Amniotic epithelial cell (primary cell): ENCODE measurements at regions not wholly inside any gene's neighbourhood (a gene's known extent, or its start where the extent isn't known, plus 50 kb on each side); places are given as distances from the start of the nearest gene placed in this dataset.

Source experiments
- DNase-seq: peaks from one replicate; pipeline ENCODE4 v3.0.0-alpha.2; 2010; ENCODE audit warnings: low read depth

GRCh38 chr18:68467329-68467728 is 247.6 kb downstream of the TMX3 start:
- DNase-seq = no peak

GRCh38 chr18:68466672-68467071 is 248.2 kb downstream of the TMX3 start:
- DNase-seq = no peak

DNA sequence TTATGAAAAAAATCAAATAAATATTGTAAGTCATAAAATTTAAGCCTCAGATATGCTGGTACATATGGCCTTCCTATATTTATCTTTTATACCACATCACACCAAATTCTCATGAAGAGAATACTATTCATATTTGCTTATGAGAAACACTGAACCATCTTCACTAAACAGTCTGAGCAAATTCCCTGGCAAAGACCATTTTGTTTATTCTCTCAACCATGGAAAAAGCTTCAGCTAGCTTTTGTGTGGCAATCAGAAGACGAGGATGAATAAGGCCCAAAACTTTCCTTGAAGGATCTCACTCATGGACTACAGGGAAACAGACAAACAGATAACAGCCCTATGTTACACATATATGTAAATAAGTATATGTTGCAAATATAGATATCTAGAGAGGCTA is 252.1 kb downstream of the TMX3 start:
- no peak for DNase-seq

- DNase-seq = no peak
Observed at GRCh38 chr18:68462148-68462547, 252.8 kb downstream of the TMX3 start.

DNA sequence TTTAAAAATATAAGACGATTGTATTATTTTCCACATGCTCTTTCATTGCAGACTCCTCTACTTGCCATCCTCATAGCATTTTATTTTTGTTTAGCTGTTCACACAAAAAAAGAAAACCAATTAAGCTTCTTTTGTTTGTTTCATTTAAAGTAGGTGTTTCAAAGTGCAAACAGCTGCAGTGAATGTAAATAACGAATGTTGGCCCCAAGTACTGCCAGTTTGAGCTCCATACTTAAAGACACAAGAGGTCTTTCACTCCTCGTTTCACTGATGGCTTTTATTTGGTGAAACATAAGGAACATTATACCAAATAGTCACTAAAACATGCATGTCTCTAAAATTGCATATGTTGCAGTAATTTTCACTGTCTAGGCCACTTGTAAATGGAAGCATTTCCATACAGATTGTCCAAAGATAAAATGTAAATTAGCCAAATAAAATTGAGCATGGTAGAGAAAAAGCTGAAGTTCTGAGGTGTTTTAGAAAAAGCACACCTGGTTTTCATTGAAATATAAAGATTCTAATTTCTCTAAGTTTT is 253.4 kb downstream of the TMX3 start:
- DNase-seq = no peak

GRCh38 chr18:68459968-68460367 is 254.9 kb downstream of the TMX3 start:
- DNase-seq = no peak

GRCh38 chr18:68456985-68457384 is 257.9 kb downstream of the TMX3 start:
- DNase-seq = no peak

- DNase-seq = no peak
Observed at GRCh38 chr18:68455229-68455603, 259.7 kb downstream of the TMX3 start.

DNA sequence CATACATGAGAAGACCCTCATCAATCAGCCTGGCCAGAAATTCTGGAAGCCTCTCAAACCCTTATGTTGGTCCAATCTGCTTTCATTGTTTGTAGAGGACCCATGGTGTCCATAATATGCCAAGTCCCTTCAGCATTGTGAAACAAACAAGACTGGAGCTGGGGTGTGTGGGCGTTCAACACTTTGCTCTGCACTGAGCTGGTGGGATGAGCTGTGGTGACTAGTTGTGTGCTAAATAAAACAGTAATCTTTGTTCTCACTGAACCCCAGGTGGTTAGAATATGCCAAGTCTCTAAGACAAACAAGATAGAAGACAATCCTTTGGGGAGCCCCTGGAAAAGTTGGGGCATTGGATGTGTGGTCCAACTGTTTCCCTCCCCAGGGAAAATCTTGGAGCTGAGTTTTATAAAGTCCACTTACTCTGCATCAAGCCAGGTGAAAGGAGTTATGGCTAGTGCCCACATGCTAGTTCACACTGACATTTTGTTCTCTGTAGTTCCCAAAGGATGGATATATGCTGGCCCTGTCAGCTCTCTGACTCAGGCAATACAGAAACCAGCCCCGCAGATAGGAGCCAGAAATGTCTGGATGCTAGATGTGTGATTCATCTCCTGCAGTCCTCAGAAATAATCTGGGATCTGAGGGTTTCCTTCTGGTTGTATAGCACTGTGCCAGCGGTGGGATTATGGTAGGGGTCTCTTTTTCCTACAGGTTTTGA is 260.2 kb downstream of the TMX3 start:
- peak; percentile 88 for DNase-seq

DNA sequence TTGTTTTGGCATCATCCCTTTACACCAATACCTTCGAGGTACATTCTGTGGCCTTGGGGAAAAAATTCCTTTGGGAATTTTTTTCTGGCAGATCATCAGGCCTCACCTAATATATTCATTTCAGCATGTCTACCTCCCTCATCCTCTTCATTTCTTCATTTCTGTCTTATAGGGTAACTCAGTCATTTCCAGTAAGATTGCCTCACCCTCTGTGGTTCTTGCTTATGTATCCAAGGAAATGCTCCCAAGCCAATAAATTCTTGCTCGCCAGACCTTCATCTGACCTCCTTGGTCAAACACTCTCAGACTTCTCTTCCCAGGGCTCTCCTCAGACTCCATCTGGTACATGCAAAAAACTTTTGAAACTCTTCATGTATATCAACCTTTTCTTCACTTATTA is 265.6 kb downstream of the TMX3 start:
- DNase-seq = peak; percentile 97

DNA sequence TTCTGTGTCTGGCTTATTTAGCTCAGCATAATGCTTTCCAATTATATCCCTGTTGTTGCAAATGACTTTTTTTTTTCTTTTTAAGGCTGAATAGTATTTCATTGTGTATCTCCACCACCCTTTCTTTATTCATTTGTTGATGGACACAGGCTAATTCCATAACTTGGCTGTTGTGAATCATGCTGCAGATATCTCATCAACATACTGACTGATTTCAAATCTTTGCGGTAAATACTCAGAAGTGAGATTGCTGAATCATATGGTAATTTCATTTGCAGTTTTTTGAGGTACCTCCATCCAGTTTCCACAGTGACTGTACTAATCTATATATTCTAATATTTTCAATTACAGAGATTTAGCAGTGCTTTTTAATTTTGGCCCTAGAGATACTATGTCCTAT is 266.2 kb downstream of the TMX3 start:
- DNase-seq = peak; percentile 93

- DNase-seq = no peak
Observed at GRCh38 chr18:68447286-68447685, 267.6 kb downstream of the TMX3 start.

DNA sequence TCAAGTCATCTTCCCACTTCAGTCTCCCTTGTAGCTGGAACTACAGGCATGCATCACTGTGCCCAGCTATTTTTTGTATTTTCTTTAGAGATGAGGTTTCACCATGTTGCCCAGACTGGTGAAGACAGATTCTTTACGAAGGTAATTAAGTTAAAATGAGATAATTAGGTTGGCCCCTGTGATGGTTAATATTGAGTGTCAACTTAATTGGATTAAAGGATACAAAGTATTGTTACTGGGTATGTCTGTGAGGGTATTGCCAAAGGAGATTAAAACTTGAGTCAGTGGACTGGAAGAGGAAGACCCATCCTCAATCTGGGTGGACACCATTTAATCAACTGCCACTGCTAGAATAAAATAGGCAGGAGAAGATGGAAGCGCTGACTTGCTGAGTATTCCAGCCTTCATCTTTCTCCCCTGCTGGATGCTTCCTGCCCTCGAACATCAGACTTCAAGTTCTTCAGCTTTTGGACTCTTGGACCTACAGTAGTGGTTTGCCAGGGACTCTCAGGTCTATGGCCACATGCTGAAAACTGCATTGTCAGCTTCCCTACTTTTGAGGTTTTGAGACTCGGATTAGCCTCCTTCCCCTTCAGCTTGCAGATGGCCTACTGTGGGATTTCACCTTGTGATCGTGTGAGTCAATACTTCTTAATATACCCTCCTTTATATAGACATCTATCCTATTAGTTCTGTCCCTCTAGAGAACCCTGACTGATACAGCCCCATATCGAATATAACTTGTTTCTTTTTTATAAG is 269.1 kb downstream of the TMX3 start:
- DNase-seq = no peak

DNA sequence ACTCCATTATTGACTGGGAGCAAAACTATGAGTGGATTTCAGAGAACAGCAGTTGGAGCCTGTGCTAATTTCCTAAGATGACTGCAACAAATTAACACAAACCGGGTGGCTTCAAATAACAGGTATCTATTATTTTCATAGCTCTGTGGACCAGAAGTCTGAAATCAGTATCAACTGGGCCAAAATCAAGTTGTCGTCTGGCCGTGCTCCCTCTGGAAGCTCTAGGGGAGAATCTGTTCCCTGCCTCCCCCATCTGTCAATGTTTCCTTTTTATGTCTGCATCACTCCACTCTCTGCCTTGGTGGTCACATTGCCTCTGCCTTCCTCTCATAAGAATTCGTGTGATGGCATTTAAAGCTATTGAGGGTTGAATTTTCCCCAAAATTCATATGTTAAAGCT is 269.8 kb downstream of the TMX3 start:
- no peak for DNase-seq

DNA sequence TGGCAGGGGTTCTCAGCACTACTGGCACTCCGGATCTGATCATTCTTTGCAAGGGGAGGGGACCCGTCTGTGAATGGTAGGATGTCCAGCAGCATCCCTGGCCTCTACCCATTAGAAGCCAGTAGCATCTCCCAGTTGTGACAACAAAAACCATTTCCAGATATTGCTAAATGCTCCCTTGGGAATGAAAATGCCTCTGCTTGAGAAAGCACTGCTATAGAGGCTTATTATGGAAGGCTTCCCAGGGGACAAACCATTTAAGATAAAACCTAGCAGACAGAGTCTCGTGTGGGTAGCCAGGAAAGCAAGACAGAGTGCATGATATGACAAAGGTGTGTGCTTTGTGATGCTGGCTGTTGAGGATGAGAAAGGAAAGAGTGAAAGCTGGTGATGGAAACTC is 273.7 kb downstream of the TMX3 start:
- no peak for DNase-seq

DNA sequence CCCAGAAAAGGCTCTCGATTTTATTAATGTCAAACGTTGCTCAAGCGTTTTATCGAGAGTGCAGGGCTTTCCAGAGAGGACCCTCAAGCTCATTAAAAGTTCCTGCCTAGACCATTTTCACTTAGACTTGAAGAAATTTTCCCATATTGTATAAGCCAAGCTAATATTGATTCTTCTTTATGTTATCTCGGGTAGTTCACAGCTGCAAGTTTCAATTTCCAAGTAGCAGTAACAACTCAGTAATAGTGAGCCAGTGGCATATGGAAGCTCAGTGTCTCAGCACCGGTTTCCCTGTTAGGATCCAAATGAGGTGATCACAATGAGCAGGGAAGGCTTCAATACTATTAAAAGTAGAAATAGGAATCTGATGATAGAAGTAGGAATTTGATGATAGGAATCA is 274.5 kb downstream of the TMX3 start:
- DNase-seq = no peak

DNA sequence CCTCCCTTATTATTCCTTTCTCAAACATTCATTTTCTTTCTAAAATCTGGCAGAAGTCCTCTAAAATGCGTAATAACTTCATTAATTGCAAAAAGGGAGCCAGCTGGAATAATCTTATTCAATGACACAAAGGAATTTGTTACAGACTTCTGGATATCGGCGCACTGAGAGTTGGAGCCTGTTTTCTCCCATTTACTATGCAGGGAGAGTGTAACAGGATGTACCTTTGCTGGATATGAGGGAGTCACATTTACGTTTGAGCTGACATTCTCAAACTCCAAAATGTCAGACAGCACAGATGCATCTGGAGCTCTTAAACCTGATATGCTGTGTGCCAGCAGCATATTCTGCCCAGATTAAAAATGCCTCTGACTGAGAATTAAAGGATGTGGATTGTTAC is 275.3 kb downstream of the TMX3 start:
- no peak for DNase-seq

GRCh38 chr18:68438983-68439382 is 275.9 kb downstream of the TMX3 start:
- DNase-seq = peak; percentile 65

DNA sequence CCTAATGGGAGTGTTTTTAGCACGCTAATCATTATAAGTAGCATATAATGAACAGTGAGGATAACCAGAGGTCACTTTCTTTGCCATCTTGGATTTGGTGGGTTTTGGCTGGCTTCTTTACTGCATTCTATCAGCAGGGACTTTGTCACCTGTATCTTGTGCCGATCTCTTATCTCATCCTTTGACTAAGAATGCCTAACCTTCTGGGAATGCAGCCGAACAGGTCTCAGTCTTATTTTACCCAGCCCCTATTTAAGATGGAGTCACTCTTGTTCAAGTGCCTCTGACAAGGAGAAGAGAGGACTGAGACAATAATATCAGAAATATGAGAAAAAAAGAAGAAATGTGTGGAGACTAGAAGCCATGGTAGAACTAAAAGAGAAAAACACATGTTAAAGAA is 276.4 kb downstream of the TMX3 start:
- no peak for DNase-seq

GRCh38 chr18:68436485-68436884 is 278.4 kb downstream of the TMX3 start:
- peak; percentile 76 for DNase-seq

- DNase-seq = no peak
Observed at GRCh38 chr18:68435581-68435980, 279.3 kb downstream of the TMX3 start.

DNA sequence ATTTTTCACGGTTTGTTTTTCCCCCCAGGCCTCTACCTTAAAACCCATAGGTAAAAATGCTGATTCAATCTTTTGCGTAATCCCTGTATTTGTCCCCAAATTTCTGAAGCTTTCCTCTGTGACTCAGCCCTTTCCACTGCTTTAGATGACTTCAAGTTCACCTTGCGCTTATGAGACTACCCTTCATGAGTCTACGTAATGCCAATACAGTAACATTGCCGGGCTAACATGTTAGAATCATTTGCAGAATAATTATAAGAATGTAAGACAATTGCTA is 283.0 kb downstream of the TMX3 start:
- DNase-seq = no peak

DNA sequence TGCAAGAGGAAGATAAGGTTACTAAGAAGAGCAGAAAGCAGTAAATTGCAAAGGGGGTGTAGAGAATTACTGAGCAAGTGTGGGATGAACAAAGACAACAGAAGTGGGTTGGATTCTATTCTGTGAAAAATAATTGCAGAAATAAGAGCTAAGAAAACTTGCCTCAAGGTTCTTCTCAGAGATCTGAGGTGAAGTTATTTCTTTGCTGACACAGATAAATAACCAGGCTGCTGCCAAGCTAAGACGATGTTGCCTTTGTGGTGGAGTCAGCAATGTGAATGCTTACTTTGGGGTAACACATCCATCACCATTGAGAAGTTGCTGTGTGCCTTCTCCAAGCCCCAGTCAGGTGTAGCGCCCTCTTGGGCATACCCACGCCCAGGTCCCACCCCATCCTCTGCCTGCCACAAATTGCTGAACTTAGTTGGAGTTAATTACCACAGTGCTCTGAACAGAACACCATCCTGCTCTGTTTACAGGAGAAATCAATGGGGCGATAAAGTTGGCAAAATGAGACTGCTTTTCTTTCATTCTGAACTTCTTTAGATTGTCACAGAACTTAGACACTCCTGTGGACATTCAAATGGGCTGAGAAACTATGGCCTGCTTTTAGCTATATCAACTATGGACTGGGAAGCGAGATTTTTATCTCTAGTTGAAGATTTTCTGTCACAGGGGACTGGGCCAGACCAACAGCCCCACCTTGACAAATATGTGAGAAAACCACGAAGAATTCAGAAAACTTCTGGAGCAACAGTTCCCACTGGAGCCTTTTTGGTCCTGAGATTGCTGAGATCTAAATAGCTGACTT is 283.6 kb downstream of the TMX3 start:
- peak; percentile 53 for DNase-seq
